A549 (cell line): ENCODE measurements at regions not wholly inside any gene's neighbourhood (a gene's known extent, or its start where the extent isn't known, plus 50 kb on each side); places are given as distances from the start of the nearest gene placed in this dataset.
"Not testable (repeated sequence)": the region's sequence is repeated elsewhere in the genome, so short reads cannot be mapped to it uniquely, and the experiment has no call there.

Source experiments
- CHD2 ChIP-seq: fragments of 150-350 bp; IDR thresholded peaks from 2 replicates; pipeline ENCODE4 v1.6.1; 2014; ENCODE audit warnings: low read length; ENCODE audit not compliant: partially characterized antibody
- CHD4 ChIP-seq: fragments of 200-600 bp; sonication (generic); IDR thresholded peaks from 2 replicates; pipeline ENCODE4 v1.6.1; 2016; ENCODE audit warnings: antibody characterized with exemption, mild to moderate bottlenecking, borderline replicate concordance
- EP300 ChIP-seq, 2 experiments: fragments of >200 bp; sonication (Bioruptor Twin); formaldehyde crosslinking; IDR thresholded peaks; 2 replicates in 1 of 2; 3 replicates in 1 of 2; pipeline ENCODE4 v1.6.1; 2016 to 2017
- JUNB ChIP-seq: fragments of >200 bp; sonication (Bioruptor Twin); formaldehyde crosslinking; IDR thresholded peaks from 2 replicates; pipeline ENCODE4 v1.6.1; 2016
- POLR2A ChIP-seq: IDR thresholded peaks from 2 replicates; pipeline ENCODE4 v1.6.1; 2012; ENCODE audit warnings: mild to moderate bottlenecking, low read length
- RAD21 ChIP-seq, 2 experiments: fragments of >200 bp in 1 of 2; sonication (Bioruptor Twin) in 1 of 2; formaldehyde crosslinking in 1 of 2; IDR thresholded peaks in 1 of 2; conservative IDR thresholded peaks in 1 of 2; 2 replicates in 1 of 2; 3 replicates in 1 of 2; pipeline ENCODE4 v1.6.1; 2012 to 2018; ENCODE audit warnings: inconsistent platforms in 1 of 2
- ZFP36 ChIP-seq: fragments of 450-650 bp; IDR thresholded peaks from 2 replicates; pipeline ENCODE4 v1.6.1; 2014; ENCODE audit warnings: borderline replicate concordance; ENCODE audit not compliant: partially characterized antibody
- TF ChIP-seq, protein P1 (sequence below): fragments of >200 bp; sonication (Bioruptor Twin); formaldehyde crosslinking; IDR thresholded peaks from 3 replicates; pipeline ENCODE4 v1.5.1; 2016
- TF ChIP-seq, protein P2 (sequence below): IDR thresholded peaks from 2 replicates; pipeline ENCODE4 v1.6.1; 2012
- TF ChIP-seq, protein P3 (sequence below): fragments of 450-650 bp; IDR thresholded peaks from 2 replicates; pipeline ENCODE4 v1.6.1; 2014; ENCODE audit warnings: antibody characterized with exemption

DNA sequence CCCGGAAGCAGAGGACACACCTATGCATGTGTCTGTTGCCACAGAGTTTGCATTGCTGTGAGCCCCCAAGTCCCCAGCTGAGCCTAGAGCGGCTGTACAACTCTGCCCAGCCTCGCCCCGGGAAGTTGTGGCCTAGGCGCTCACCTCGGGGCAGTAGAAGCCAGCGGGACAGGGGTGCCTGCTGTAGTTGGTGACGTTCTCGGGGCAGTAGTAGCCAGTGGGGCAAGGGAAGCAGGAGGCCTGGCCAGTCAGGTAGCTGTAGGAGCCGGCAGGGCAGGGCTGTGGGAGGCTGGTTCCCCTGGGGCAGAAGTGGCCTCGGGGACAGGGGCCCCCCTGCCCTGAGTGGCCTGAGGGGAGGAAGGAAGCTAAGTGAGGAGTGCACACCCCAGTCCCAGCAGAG lies 87.2 kb downstream of the MALL start:
- TF ChIP-seq EP300 (IDR thresholded peaks at IDR 0.05); POLR2A; ZFP36; CHD2; JUNB; RAD21 (conservative IDR thresholded peaks at IDR 0.05 in 1 of 2, IDR thresholded peaks at IDR 0.05 in 1 of 2); CHD4: not testable (repeated sequence)
- TF ChIP-seq, protein P1, sequence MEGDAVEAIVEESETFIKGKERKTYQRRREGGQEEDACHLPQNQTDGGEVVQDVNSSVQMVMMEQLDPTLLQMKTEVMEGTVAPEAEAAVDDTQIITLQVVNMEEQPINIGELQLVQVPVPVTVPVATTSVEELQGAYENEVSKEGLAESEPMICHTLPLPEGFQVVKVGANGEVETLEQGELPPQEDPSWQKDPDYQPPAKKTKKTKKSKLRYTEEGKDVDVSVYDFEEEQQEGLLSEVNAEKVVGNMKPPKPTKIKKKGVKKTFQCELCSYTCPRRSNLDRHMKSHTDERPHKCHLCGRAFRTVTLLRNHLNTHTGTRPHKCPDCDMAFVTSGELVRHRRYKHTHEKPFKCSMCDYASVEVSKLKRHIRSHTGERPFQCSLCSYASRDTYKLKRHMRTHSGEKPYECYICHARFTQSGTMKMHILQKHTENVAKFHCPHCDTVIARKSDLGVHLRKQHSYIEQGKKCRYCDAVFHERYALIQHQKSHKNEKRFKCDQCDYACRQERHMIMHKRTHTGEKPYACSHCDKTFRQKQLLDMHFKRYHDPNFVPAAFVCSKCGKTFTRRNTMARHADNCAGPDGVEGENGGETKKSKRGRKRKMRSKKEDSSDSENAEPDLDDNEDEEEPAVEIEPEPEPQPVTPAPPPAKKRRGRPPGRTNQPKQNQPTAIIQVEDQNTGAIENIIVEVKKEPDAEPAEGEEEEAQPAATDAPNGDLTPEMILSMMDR = not testable (repeated sequence)
- TF ChIP-seq, protein P2, sequence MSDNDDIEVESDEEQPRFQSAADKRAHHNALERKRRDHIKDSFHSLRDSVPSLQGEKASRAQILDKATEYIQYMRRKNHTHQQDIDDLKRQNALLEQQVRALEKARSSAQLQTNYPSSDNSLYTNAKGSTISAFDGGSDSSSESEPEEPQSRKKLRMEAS = not testable (repeated sequence)
- TF ChIP-seq, protein P3, sequence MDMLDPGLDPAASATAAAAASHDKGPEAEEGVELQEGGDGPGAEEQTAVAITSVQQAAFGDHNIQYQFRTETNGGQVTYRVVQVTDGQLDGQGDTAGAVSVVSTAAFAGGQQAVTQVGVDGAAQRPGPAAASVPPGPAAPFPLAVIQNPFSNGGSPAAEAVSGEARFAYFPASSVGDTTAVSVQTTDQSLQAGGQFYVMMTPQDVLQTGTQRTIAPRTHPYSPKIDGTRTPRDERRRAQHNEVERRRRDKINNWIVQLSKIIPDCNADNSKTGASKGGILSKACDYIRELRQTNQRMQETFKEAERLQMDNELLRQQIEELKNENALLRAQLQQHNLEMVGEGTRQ = not testable (repeated sequence)
